ENCODE measurements at regions not wholly inside any gene's neighbourhood (a gene's known extent, or its start where the extent isn't known, plus 50 kb on each side); places are given as distances from the start of the nearest gene placed in this dataset.

DNA sequence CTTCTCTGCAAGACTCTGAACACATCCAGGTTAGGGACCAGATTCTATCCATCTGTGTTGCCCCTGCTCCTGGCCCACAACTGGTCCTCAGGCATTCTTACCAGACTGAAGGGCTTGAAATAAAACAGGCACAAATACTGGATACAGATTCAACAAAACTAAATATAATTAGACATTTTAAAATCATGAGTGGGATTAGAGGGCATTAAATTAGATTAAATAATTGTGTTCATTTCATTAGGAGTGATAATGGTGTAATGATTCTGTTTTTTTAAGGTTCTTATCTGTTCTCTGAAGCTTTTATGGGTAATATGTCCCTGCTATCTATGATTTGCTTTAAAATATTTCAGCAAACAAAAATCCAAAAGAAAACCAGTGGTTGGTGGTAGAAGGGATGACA, 226.5 kb downstream of the IRS1 start:
- BruUV-seq (replicated peaks) = no TSS peak

DNA sequence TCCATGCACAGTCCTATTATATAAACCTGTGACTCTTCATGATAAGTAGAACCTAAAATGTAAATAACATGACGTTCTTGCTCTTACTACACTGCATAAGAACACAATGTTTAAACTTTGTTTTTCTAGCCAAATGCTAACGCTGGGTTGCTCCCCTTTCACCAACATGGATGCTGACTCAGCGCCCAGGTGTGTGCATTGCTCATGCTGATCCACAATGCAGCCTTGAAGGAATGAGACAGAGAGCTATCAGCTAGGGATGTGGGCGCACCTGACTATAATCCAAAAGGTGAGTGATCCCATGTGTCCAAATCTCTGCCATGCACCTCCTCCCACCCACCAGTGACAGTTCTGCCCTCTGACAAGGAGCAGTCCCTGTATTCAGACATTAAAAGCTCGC, 235.0 kb downstream of the IRS1 start:
- intact Hi-C loops (cut with micrococcal nuclease; ENCODE audit: unreplicated experiment) = no loop called here
- H3K27me3 ChIP-seq (replicated peaks; ENCODE audit: insufficient read depth, low read depth, low read length, poor library complexity) = no peaks in the 10 kb centered on the region
- BruUV-seq (replicated peaks) = no TSS peak
- POLR2A ChIA-PET (ENCODE audit: low non-redundant PET) = no interaction called here
- CTCF ChIA-PET = no interaction called here
- no peaks in the 10 kb centered on the region for H3K36me3 ChIP-seq (ENCODE audit: insufficient read depth, low read length, poor library complexity, severe bottlenecking)
- TF ChIP-seq, protein P1, sequence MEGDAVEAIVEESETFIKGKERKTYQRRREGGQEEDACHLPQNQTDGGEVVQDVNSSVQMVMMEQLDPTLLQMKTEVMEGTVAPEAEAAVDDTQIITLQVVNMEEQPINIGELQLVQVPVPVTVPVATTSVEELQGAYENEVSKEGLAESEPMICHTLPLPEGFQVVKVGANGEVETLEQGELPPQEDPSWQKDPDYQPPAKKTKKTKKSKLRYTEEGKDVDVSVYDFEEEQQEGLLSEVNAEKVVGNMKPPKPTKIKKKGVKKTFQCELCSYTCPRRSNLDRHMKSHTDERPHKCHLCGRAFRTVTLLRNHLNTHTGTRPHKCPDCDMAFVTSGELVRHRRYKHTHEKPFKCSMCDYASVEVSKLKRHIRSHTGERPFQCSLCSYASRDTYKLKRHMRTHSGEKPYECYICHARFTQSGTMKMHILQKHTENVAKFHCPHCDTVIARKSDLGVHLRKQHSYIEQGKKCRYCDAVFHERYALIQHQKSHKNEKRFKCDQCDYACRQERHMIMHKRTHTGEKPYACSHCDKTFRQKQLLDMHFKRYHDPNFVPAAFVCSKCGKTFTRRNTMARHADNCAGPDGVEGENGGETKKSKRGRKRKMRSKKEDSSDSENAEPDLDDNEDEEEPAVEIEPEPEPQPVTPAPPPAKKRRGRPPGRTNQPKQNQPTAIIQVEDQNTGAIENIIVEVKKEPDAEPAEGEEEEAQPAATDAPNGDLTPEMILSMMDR (conservative IDR thresholded peaks at IDR 0.05; ENCODE audit: low read depth, low read length) = no peak
- no peak for TF ChIP-seq EZH2 (IDR thresholded peaks at IDR 0.05; ENCODE audit: borderline replicate concordance, low read depth, low read length, poor library complexity, severe bottlenecking)
- DNase-seq (ENCODE audit: low spot score) = no peak
- no peak overlapping the region for H3K27ac ChIP-seq (ENCODE audit: low read depth, low read length, poor library complexity, severe bottlenecking)
- H3K9me3 ChIP-seq (ENCODE audit: low read depth, low read length, poor library complexity, severe bottlenecking) = no peaks in the 10 kb centered on the region
- no peak overlapping the region for H3K4me3 ChIP-seq (ENCODE audit: low read depth, low read length, poor library complexity, severe bottlenecking)
- H3K4me1 ChIP-seq (ENCODE audit: insufficient read depth, low read length, poor library complexity, severe bottlenecking) = no peaks in the 10 kb centered on the region

More for the DNA sequence above, 226.5 kb downstream of the IRS1 start:
- Histone ChIP-seq H3K4me1 (ENCODE audit: insufficient read depth, low read length, poor library complexity, severe bottlenecking) (no peaks in the 10 kb centered on the region), H3K27ac (ENCODE audit: low read depth, low read length, poor library complexity, severe bottlenecking) (no peak overlapping the region), H3K4me3 (ENCODE audit: low read depth, low read length, poor library complexity, severe bottlenecking) (no peak overlapping the region), H3K36me3 (ENCODE audit: insufficient read depth, low read length, poor library complexity, severe bottlenecking) (no peaks in the 10 kb centered on the region), H3K9me3 (ENCODE audit: low read depth, low read length, poor library complexity, severe bottlenecking) (no peaks in the 10 kb centered on the region), H3K27me3 (replicated peaks; ENCODE audit: insufficient read depth, low read depth, low read length, poor library complexity) (no peaks in the 10 kb centered on the region)
- POLR2A ChIA-PET (ENCODE audit: low non-redundant PET) = no interaction called here
- CTCF ChIA-PET = interaction anchor here (0.7 kb wide), 1 partner anchor 117 kb away, joined by 3 read pairs; no protein-coding TSS in a partner anchor
- intact Hi-C loops (cut with micrococcal nuclease; ENCODE audit: unreplicated experiment) = no loop called here
- TF ChIP-seq EZH2 (IDR thresholded peaks at IDR 0.05; ENCODE audit: borderline replicate concordance, low read depth, low read length, poor library complexity, severe bottlenecking) = no peak
- TF ChIP-seq, protein P1 (conservative IDR thresholded peaks at IDR 0.05; ENCODE audit: low read depth, low read length) = no peak
- no peak for DNase-seq (ENCODE audit: low spot score)

DNA sequence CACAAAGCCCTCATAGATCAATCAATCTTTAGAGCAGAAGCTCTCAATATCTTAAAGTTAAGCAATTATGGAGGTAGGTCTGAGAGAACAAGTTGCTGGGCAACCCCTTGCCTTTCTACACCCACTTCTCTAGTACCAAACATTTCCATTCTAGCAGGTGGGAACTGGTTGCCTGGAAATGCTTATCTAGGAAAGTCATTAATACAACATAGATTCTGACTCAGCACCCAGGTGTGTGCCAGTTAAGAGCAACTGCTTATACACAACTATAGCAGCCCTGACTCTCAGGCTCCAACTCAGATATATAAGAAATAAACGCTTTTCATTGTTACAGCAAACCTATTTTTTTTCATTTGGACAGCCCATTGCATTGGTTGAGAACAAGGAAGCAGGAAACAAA, 237.7 kb downstream of the IRS1 start:
- BruUV-seq (replicated peaks) = no TSS peak
- Histone ChIP-seq H3K4me1 (ENCODE audit: insufficient read depth, low read length, poor library complexity, severe bottlenecking) (no peaks in the 10 kb centered on the region), H3K36me3 (ENCODE audit: insufficient read depth, low read length, poor library complexity, severe bottlenecking) (no peaks in the 10 kb centered on the region), H3K27ac (ENCODE audit: low read depth, low read length, poor library complexity, severe bottlenecking) (no peak overlapping the region), H3K4me3 (ENCODE audit: low read depth, low read length, poor library complexity, severe bottlenecking) (no peak overlapping the region), H3K27me3 (replicated peaks; ENCODE audit: insufficient read depth, low read depth, low read length, poor library complexity) (no peaks in the 10 kb centered on the region), H3K9me3 (ENCODE audit: low read depth, low read length, poor library complexity, severe bottlenecking) (no peaks in the 10 kb centered on the region)
- ChIA-PET POLR2A (ENCODE audit: low non-redundant PET) (interaction anchor here (0.6 kb wide), 1 partner anchor 375 kb away, joined by 4 read pairs; no protein-coding TSS in a partner anchor), CTCF (no interaction called here)
- no peak for TF ChIP-seq EZH2 (IDR thresholded peaks at IDR 0.05; ENCODE audit: borderline replicate concordance, low read depth, low read length, poor library complexity, severe bottlenecking)
- TF ChIP-seq, protein P1 (conservative IDR thresholded peaks at IDR 0.05; ENCODE audit: low read depth, low read length) = no peak
- no peak for DNase-seq (ENCODE audit: low spot score)
- intact Hi-C loops (cut with micrococcal nuclease; ENCODE audit: unreplicated experiment) = no loop called here

Data from A673 (cell line).